H1 (cell line): ENCODE measurements at regions not wholly inside any gene's neighbourhood (a gene's known extent, or its start where the extent isn't known, plus 50 kb on each side); places are given as distances from the start of the nearest gene placed in this dataset.

Source experiments
- CTCF ChIA-PET: fragments of 300-600 bp; sonication (Branson Sonifier 250); formaldehyde crosslinking; loops from one replicate; lab custom pipeline; 2021; ENCODE audit not compliant: partially characterized antibody; lab: Charles Lee
- POLR2A ChIA-PET: fragments of 300-600 bp; sonication (Branson Sonifier 250); formaldehyde crosslinking; loops from one replicate; lab custom pipeline; 2021; ENCODE audit warnings: inconsistent platforms; ENCODE audit not compliant: partially characterized antibody; lab: Charles Lee
- DNase-seq, 2 experiments: peaks; one replicate each; pipeline versions ENCODE4 v3.0.0 to v3.0.0-alpha.2; 2010 to 2022; ENCODE audit warnings: low spot score in 2 of 2, low read depth in 1 of 2, mixed read lengths in 1 of 2
- FAIRE-seq: peaks from 2 replicates; lab custom pipeline; 2011; peaks lifted over from hg19 to GRCh38; lab: Jason Lieb, UNC
- H2AFZ ChIP-seq: 2 replicates; pipeline ENCODE4 v1.8.1; 2012; ENCODE audit warnings: low read length, inconsistent platforms
- H2AK5ac ChIP-seq: 2 replicates; pipeline ENCODE4 v1.6.1; 2013; ENCODE audit warnings: low read depth, low read length
- H2BK120ac ChIP-seq: replicated peaks from 2 replicates; pipeline ENCODE3; 2013; ENCODE audit warnings: low read depth, low read length, inconsistent platforms
- H2BK12ac ChIP-seq: 2 replicates; pipeline ENCODE4 v1.6.1; 2013; ENCODE audit warnings: low read depth, low read length
- H2BK15ac ChIP-seq: 2 replicates; pipeline ENCODE4 v1.6.1; 2013; ENCODE audit warnings: low read length
- H2BK20ac ChIP-seq: 2 replicates; pipeline ENCODE4 v1.6.1; 2013; ENCODE audit warnings: low read length
- H2BK5ac ChIP-seq: 2 replicates; pipeline ENCODE4 v1.6.1; 2013; ENCODE audit warnings: low read depth, low read length
- H3K14ac ChIP-seq: 2 replicates; pipeline ENCODE4 v1.6.1; 2013; ENCODE audit warnings: inconsistent platforms; ENCODE audit not compliant: insufficient read length
- H3K18ac ChIP-seq: 2 replicates; pipeline ENCODE4 v1.6.1; 2013; ENCODE audit warnings: low read length; ENCODE audit errors: extremely low read depth
- H3K23ac ChIP-seq: 2 replicates; pipeline ENCODE4 v1.6.1; 2013; ENCODE audit warnings: inconsistent platforms; ENCODE audit not compliant: insufficient read length
- H3K23me2 ChIP-seq: 2 replicates; pipeline ENCODE4 v1.6.1; 2013; ENCODE audit warnings: low read depth, low read length
- H3K27ac ChIP-seq: 2 replicates; pipeline ENCODE4 v1.6.1; 2011; ENCODE audit warnings: low read depth, low read length, inconsistent platforms
- H3K27me3 ChIP-seq, 4 experiments: replicated peaks in 1 of 4; 1 replicate in 1 of 4; 2 replicates in 3 of 4; pipeline versions ENCODE4 v1.6.1 to v1.8.1; 2011 to 2013; ENCODE audit warnings: low read length in 3 of 4, mild to moderate bottlenecking in 3 of 4, inconsistent platforms in 2 of 4, mixed read lengths in 2 of 4, moderate library complexity in 1 of 4; ENCODE audit not compliant: control insufficient read depth in 3 of 4, insufficient read depth in 3 of 4; ENCODE audit errors: extremely low read depth in 1 of 4
- H3K36me3 ChIP-seq, 4 experiments: 2 replicates each; pipeline versions ENCODE4 v1.6.1 to v1.8.1; 2011 to 2013; ENCODE audit warnings: mild to moderate bottlenecking in 4 of 4, low read length in 3 of 4, moderate library complexity in 2 of 4, control low read depth in 1 of 4, inconsistent platforms in 1 of 4; ENCODE audit not compliant: insufficient read depth in 4 of 4, control insufficient read depth in 2 of 4
- H3K4ac ChIP-seq: replicated peaks from 2 replicates; pipeline ENCODE3; 2013; ENCODE audit warnings: low read length, low read depth, mixed read lengths, inconsistent platforms; ENCODE audit not compliant: insufficient read length
- H3K4me1 ChIP-seq, 4 experiments: replicated peaks in 1 of 4; 1 replicate in 1 of 4; 2 replicates in 3 of 4; pipeline versions ENCODE4 v1.6.1 to v1.8.1; 2011 to 2013; ENCODE audit warnings: low read length in 3 of 4, inconsistent platforms in 2 of 4, mixed read lengths in 1 of 4; ENCODE audit not compliant: insufficient read depth in 4 of 4, control insufficient read depth in 3 of 4
- H3K4me2 ChIP-seq, 2 experiments: 2 replicates each; pipeline versions ENCODE4 v1.6.1 to v1.8.1; 2011 to 2013; ENCODE audit warnings: low read depth in 2 of 2, low read length in 2 of 2, control low read depth in 1 of 2, inconsistent platforms in 1 of 2, mild to moderate bottlenecking in 1 of 2; ENCODE audit not compliant: insufficient read depth in 1 of 2
- H3K4me3 ChIP-seq, 4 experiments: fragments of 200-600, 300-600 bp in 1 of 4; sonication (generic), shearing (Covaris generic), sonication (Bioruptor Twin) in 1 of 4; 2 replicates each; pipeline versions ENCODE4 v1.5.1 to v1.8.1; 2011 to 2016; ENCODE audit warnings: low read length in 4 of 4, low read depth in 3 of 4, control low read depth in 2 of 4, inconsistent platforms in 2 of 4, mild to moderate bottlenecking in 2 of 4, mixed read lengths in 1 of 4, moderate library complexity in 1 of 4; ENCODE audit not compliant: insufficient read depth in 2 of 4; ENCODE audit errors: extremely low read depth in 1 of 4
- H3K56ac ChIP-seq: replicated peaks from 2 replicates; pipeline ENCODE3; 2013; ENCODE audit warnings: low read depth, mild to moderate bottlenecking, mixed read lengths, low read length, inconsistent platforms; ENCODE audit not compliant: insufficient read length
- H3K79me1 ChIP-seq: 2 replicates; pipeline ENCODE4 v1.6.1; 2013; ENCODE audit warnings: low read depth, low read length, control low read depth
- H3K79me2 ChIP-seq, 2 experiments: 2 replicates each; pipeline versions ENCODE4 v1.6.1 to v1.8.1; 2012 to 2013; ENCODE audit warnings: low read length in 2 of 2, mild to moderate bottlenecking in 2 of 2, inconsistent platforms in 1 of 2; ENCODE audit not compliant: insufficient read depth in 2 of 2, control insufficient read depth in 1 of 2
- H3K9ac ChIP-seq, 4 experiments: replicated peaks in 1 of 4; 1 replicate in 1 of 4; 2 replicates in 3 of 4; pipeline versions ENCODE4 v1.6.1 to v1.8.1; 2011 to 2013; ENCODE audit warnings: low read depth in 3 of 4, low read length in 3 of 4, control low read depth in 2 of 4, mild to moderate bottlenecking in 2 of 4, moderate library complexity in 2 of 4, inconsistent platforms in 1 of 4; ENCODE audit errors: extremely low read depth in 1 of 4
- H3K9me3 ChIP-seq, 2 experiments: 2 replicates each; pipeline versions ENCODE4 v1.6.1 to v1.8.1; 2012 to 2013; ENCODE audit warnings: mild to moderate bottlenecking in 2 of 2, moderate library complexity in 2 of 2, control low read depth in 1 of 2, inconsistent platforms in 1 of 2, low read depth in 1 of 2, low read length in 1 of 2, mixed read lengths in 1 of 2; ENCODE audit not compliant: insufficient read depth in 2 of 2
- H4K20me1 ChIP-seq, 2 experiments: replicated peaks in 1 of 2; 2 replicates each; pipeline versions ENCODE3 to v1.8.1; 2011 to 2013; ENCODE audit warnings: inconsistent platforms in 2 of 2, low read length in 2 of 2, mild to moderate bottlenecking in 1 of 2; ENCODE audit not compliant: insufficient read depth in 2 of 2, control insufficient read depth in 1 of 2
- H4K5ac ChIP-seq: 2 replicates; pipeline ENCODE4 v1.6.1; 2013; ENCODE audit warnings: low read length, low read depth, mixed read lengths, inconsistent platforms; ENCODE audit not compliant: insufficient read length
- H4K8ac ChIP-seq: 2 replicates; pipeline ENCODE4 v1.8.0; 2013; ENCODE audit warnings: mild to moderate bottlenecking, moderate library complexity, low read length, inconsistent platforms; ENCODE audit not compliant: insufficient read depth; ENCODE audit errors: extremely low read depth
- H4K91ac ChIP-seq: replicated peaks from 2 replicates; pipeline ENCODE3; 2013; ENCODE audit warnings: low read length, mixed read lengths, inconsistent platforms; ENCODE audit not compliant: insufficient read length
- CHD1 ChIP-seq: IDR thresholded peaks from 2 replicates; pipeline ENCODE4 v1.6.1; 2012; ENCODE audit warnings: low read depth, low read length, improper control_type of control experiment
- NRF1 ChIP-seq: IDR thresholded peaks from 2 replicates; pipeline ENCODE4 v1.6.1; 2011; ENCODE audit warnings: mild to moderate bottlenecking, low read depth, low read length, improper control_type of control experiment
- PHF8 ChIP-seq: fragments of 200-600 bp; sonication (generic); conservative IDR thresholded peaks from 2 replicates; pipeline ENCODE4 v1.7.1; 2012; ENCODE audit warnings: low read depth, mild to moderate bottlenecking, inconsistent platforms, low read length, moderate library complexity
- POLR2A ChIP-seq, 2 experiments: IDR thresholded peaks; 1 replicate in 1 of 2; 2 replicates in 1 of 2; pipeline ENCODE4 v1.6.1; 2011; ENCODE audit warnings: low read depth in 2 of 2, low read length in 2 of 2, mild to moderate bottlenecking in 2 of 2; ENCODE audit errors: control extremely low read depth in 1 of 2
- WGBS, 2 experiments: shearing (Covaris generic) in 1 of 2; methylation state at CpG; one replicate each; pipeline versions ENCODE4 v1.1.6 to v1.1.7; 2013 to 2015; ENCODE audit warnings: low lambda C conversion rate in 2 of 2, mixed read lengths in 2 of 2, inconsistent platforms in 1 of 2, low coverage in 1 of 2, missing lambda C conversion rate in 1 of 2; ENCODE audit not compliant: insufficient replicate concordance in 2 of 2, insufficient coverage in 1 of 2, insufficient read length in 1 of 2; ENCODE audit errors: extremely low coverage in 1 of 2, missing lambda C conversion rate in 1 of 2; 5-methylcytosine and 5-hydroxymethylcytosine counted together

GRCh38 chr9:87796196-87796595 is 70.3 kb downstream of the CTSL start:
- DNase-seq (no peak), FAIRE-seq (no peak)
- Histone ChIP-seq H3K27ac (no peak overlapping the region), H2BK20ac (no peak overlapping the region), H3K23ac (no peak overlapping the region), H4K8ac (no peak overlapping the region), H3K23me2 (no peaks in the 10 kb centered on the region), H3K9me3 (no peaks in the 10 kb centered on the region), H3K56ac (no peak overlapping the region), H4K20me1 (no peaks in the 10 kb centered on the region), H3K4me3 (no peak overlapping the region), H3K79me1 (no peaks in the 10 kb centered on the region), H3K79me2 (no peaks in the 10 kb centered on the region), H3K36me3 (no peaks in the 10 kb centered on the region), H4K91ac (no peak overlapping the region), H2BK5ac (no peak overlapping the region), H2AFZ (no peak overlapping the region), H2BK12ac (no peak overlapping the region), H3K14ac (no peak overlapping the region), H2AK5ac (no peak overlapping the region), H2BK120ac (no peak overlapping the region), H3K18ac (no peak overlapping the region), H2BK15ac (no peak overlapping the region), H4K5ac (no peak overlapping the region), H3K4me1 (no peaks in the 10 kb centered on the region), H3K27me3 (no peaks in the 10 kb centered on the region), H3K4me2 (no peak overlapping the region), H3K9ac (no peak overlapping the region), H3K4ac (no peak overlapping the region)
- ChIA-PET POLR2A (no interaction called here), CTCF (interaction anchor here (1.5 kb wide), 2 partner anchors 25 to 112 kb away, joined by 5 to 6 read pairs; no protein-coding TSS in a partner anchor)
- TF ChIP-seq PHF8 (no peak), POLR2A (IDR thresholded peaks at IDR 0.05; ENCODE audit: control extremely low read depth in 1 of 2, low read depth in 2 of 2, low read length in 2 of 2) (no peak), NRF1 (no peak), CHD1 (no peak)
- WGBS, 2 experiments, result 88% methylated on average over 2 of the region's 2 CpGs; no CpG with 5 or more reads in 1 of the 2 experiments
